Fibroblast of peridontal ligament (primary cell): ENCODE measurements at regions not wholly inside any gene's neighbourhood (a gene's known extent, or its start where the extent isn't known, plus 50 kb on each side); places are given as distances from the start of the nearest gene placed in this dataset.

ENCODE experiments used
- DNase-seq: peaks from one replicate; pipeline ENCODE4 v3.0.0-alpha.2; 2010; ENCODE audit errors: extremely low read depth

- DNase-seq = no peak
These were observed 723.9 kb downstream of the SOCS6 start for GRCh38 chr18:71012789-71013188.

- DNase-seq = no peak
These were observed 722.5 kb downstream of the SOCS6 start for GRCh38 chr18:71011389-71011788.

DNA sequence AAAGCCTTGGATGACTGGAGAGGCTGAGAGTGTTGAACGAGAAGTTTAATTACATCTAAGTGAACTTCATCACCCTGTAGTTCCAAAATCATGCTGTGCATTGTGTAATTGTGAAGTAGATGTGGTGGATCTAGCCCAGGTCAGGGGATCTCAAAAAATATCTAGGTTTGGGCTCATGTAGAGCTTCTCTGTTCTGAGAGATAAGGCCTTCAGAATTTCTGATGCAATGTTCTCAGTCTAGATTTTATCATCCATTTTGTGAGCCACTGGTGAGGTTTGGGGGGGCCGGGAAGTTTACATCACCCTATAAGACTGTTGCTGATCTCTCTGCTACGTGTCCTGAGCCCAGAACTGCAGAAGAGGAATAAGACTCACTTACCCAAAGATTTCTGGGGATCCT lies 719.4 kb downstream of the SOCS6 start:
- no peak for DNase-seq

DNA sequence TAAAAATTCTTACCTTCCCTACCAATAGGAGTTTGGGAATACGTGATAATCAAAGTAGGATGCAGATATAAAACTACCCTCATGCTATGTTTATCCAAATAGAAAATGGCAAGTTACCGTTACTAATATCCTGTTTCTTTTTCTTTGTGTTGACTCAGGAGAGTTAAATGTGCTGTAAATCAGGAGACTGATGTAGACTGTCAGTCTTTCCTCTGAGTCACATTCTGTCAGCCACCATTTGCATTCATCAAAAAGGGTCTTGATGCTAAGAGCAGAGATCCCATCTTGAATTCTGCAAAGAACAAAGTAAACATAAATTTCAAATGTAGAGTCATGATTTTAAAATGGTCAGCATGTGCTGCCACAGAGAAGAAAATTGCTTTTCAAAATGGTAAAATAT lies 712.8 kb downstream of the SOCS6 start:
- DNase-seq = no peak

- no peak for DNase-seq
These were observed 709.6 kb downstream of the SOCS6 start for GRCh38 chr18:70998490-70998889.

DNA sequence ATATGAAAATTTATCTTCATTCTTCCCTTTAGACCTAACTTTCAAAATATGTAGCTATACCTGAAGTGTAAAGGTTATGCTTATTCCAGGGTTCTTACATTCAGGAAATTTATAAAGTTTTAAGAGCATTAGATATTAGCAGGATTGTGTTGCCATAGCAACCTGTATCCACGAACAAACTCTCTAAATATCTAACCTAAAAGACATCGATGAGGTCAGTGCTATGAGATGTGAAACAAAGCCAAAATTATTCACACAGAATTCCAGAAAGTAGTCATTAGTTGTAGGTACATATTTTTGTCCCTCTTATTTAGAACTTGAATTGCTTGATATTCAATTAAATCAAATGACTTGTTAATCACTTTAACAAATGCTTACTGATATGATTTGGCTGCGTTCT lies 705.3 kb downstream of the SOCS6 start:
- no peak for DNase-seq

DNA sequence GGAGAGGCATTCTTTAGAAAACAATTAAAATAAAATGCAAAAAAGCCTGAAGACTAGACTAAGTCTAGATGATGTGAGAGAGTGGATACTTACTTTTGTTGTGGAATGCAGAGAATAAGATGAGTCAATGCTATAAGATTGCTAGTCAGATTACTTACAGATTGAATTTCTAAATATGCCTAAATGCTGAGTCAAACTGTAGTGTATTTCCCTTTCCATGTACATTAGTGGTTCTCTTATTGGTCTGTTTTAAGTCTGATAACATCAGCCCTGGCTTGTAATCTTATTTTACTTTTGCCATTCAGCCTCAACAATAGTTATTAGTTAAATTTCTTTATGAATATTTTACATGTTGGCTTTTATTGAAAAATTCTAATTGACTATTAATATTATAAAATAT lies 702.7 kb downstream of the SOCS6 start:
- peak; percentile 0 for DNase-seq

DNA sequence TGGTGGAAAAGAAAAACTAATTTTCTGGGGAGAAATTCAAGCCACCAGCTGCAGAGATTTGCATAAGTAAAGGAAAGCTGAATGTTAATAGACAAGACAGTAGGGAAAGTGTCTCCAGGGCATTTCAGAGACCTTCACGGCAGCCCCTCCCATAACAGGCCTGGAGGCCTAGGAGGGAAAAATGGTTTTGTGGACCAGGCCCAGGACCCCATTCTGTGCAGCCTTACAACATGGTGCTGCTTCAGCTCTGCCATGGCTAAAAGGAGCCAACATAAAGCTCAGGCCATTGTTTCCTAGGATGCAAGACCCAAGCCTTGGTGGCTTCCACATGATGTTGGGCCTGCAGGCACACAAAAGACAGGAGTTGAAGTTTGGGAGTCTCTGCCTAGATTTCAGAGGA lies 697.1 kb downstream of the SOCS6 start:
- no peak for DNase-seq

- no peak for DNase-seq
These were observed 693.4 kb downstream of the SOCS6 start for GRCh38 chr18:70982292-70982691.

DNA sequence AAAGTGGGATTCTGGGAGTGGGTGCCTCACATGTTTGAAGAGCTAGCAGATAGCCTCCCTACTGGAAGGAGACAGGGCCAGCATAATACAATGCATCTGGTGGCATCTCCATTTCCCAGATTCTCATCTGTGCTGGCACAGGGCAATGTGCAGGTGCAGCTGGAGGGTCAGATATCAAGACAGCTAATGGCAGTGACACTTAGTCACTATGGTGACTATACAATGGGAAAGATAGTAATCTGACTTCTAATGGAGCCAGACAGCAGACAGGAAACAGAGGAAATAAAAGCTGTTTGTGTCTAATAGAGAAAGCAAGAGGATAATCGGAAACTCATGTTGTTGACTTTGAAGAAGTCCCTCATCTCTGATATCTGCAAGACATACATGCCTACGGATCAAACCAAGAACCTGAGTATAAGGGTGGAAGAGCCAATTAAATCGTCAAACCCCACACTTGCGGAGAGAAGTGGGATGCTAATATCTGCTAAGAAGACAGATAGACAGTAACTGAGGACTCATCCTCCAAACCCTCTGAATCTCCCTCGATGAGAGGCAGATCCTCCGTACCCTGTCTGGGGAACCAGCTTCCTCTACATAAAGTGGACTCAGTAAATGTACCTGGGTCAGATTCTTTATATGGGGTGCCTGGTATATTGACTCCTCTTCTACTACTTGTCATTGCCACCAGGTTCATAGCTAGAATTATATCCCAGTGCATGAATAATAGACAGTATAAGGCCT lies 692.7 kb downstream of the SOCS6 start:
- no peak for DNase-seq

DNA sequence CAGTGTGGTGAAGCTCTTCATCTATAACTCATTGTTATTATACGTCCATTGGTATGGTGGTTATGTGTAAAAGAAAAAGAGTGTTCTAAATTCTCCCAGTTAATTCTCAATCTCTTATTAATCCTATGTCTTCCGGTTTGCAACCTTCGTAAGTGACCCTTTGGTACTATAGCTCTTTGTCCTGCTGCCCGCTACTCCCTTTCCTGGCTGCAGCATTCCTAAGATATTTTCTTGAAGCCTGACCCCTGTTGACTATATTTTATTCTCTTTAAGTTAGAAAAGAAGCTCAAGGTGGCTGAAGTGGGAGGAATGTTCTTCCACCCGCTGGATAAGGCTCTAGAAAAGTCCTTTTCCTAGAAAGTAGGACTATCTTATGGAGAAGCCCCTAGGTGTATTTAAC lies 684.8 kb downstream of the SOCS6 start:
- no peak for DNase-seq

DNA sequence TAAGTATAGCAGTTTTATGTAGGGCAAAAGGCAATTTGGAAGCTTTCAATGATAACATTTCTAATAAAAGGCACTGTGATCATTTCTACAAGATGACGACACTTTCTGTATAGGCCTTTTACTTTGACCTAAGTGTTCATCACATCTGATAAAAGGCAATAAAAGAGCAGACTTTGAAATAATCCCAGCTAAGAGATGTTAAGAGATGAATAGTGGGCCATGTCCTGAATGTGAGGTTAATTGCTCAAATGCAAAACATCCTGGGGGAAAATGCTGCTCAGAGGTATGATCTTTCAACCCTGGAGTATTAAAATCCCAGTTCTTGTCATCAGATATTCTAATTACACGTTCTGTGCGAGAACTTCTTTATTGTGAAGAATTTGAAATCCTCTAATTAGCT lies 677.6 kb downstream of the SOCS6 start:
- DNase-seq = no peak

DNA sequence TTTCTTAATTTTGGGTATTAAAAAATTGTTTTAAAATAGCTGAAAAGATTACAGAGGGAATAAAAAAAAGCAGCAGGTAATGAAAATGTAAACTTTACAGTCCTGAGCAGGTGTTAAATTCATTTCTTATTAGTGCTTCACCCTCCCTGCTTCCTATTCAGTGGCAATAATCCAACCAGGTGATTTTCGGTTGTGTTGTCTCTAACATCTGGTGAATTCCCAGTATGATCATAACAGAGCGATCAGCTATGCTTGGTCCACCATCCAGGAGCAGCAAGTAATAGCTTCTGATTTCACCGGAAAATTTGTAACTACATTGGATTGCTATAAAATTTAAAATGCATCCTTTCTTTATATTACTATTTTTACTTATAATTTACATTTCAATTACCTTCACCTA lies 673.1 kb downstream of the SOCS6 start:
- DNase-seq = no peak

DNA sequence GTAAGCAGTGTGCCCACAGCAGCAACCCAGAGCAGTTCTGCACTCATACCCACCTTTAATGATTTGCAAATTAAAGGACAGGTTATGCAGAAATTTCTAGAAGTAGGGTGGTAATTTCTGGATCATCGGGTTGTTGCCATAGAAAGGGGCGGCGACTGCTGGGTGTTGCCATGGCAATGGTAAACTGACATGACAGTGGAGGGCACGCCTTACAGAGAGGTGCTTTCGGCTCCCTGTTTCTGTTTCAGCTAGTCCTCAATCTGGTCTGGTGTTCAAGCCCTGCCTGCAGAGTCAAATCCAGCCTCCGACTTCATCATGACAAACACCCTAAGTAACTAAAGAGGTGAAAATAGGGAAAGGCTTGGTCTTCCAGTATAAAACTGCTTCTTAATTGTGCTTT lies 667.7 kb downstream of the SOCS6 start:
- no peak for DNase-seq

DNA sequence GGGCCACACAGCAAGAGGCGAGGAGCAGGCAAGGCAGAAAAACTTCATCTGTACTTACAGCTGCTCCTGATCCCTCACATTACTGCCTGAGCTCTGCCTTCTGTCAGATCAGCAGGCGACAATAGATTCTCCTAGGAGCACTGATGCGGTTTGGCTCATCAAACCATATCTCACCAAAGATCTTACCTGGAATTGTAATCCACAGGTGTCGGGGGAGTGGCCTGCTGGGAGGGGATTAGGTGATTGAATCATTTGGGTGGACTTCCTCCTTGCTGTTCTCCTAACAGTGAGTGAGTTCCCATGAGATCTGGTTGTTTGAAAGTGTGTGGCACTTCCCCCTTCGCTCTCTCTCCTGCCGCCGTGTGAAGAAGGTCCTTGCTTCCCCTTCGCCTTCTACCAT lies 647.3 kb downstream of the SOCS6 start:
- no peak for DNase-seq

DNA sequence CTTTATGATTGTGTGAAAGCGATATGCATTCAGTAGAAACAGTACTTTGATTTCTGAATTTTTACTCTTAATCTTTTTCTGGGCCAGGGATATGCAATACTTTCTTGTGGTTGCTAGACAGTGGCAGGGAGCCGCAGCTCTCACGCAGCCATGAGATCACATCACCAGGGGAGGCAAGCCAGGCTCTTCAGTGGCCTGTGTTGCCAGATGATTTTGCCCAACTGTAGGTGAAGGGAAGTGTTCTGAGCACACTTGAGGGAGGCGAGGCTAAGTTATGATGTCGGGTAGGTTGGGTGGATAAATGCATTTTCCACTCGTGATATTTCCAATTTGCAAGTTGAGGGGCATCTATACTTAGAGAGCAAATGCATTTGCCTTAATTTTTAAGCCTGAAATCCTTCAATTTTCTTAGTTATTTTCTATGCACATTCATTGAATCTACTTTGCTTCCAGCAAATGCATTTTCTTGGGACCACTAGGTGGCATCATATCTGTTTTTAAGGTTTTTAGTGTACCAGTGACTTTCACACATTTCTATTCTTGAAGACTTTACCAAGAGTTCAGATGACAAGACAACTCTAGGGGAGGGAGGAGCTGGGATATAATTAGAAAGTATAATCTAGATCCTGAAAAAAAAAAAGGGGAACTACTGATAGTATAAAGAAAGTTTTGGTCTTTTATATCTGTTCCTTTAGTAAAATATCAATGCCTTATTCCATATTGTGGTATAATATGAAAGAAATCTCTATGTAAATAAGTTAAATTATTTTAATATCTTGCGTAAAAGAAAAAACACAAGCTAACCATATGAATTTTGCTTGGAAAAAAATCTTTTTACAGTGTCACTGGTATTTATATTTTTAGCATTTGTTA lies 643.3 kb downstream of the SOCS6 start:
- peak; percentile 49 for DNase-seq

DNA sequence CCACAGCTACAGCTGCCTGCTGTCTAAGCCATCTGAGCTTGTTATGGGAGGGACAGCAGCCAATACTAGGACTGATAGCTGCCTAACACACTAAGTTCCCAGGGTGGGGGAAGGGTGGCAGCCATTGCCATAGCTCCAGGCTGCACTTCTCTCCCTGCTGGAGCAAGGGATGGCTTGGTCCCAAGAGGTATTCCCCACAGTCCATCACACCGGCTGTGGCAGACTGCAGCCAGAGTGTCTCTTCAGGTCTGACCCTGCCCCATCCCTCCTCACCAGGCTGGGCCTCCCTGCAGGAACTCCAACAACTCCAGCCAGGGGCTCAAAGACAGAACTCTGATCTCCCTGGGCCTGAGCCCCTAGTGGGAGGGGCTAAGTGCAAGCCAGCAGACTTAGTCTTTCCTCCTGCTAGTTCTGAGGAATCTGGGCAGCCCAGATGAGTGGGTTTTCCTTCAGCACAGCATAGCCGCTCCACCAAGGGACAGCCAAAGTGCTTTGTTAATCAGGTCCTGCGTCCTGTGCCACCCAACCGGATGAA lies 632.1 kb downstream of the SOCS6 start:
- DNase-seq = no peak

DNA sequence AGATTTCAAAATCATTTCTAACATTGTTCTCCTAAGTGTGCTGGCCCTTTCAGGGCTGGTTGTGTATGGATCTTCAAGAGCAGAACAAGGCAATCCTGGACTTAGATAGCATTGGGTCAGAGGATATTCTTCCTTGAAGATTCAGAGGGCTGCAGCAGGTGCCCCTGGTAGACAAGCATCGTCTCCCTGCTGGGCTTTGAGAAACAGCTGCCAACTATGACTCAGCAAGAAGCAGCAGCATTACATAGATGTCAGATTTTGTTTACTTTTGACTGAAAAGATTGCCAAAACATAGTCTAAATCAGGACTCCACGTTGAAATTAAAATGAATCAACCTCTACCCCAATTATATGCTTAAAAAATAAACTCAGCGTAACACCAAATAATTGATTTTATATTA lies 618.8 kb downstream of the SOCS6 start:
- DNase-seq = no peak

GRCh38 chr18:70892381-70892780 lies 603.5 kb downstream of the SOCS6 start:
- no peak for DNase-seq

GRCh38 chr18:70870292-70870691 lies 581.4 kb downstream of the SOCS6 start:
- no peak for DNase-seq

GRCh38 chr18:70848329-70848728 lies 559.5 kb downstream of the SOCS6 start:
- no peak for DNase-seq

GRCh38 chr18:70840649-70841048 lies 551.8 kb downstream of the SOCS6 start:
- no peak for DNase-seq

GRCh38 chr18:70827632-70828031 lies 538.8 kb downstream of the SOCS6 start:
- no peak for DNase-seq
